H4 (cell line): ENCODE measurements at regions not wholly inside any gene's neighbourhood (a gene's known extent, or its start where the extent isn't known, plus 50 kb on each side); places are given as distances from the start of the nearest gene placed in this dataset.
"Not testable (repeated sequence)": the region's sequence is repeated elsewhere in the genome, so short reads cannot be mapped to it uniquely, and the experiment has no call there.

Experiments used
- DNase-seq: peaks from one replicate; pipeline ENCODE4 v3.0.0-alpha.2; 2015; ENCODE audit warnings: low spot score

DNA sequence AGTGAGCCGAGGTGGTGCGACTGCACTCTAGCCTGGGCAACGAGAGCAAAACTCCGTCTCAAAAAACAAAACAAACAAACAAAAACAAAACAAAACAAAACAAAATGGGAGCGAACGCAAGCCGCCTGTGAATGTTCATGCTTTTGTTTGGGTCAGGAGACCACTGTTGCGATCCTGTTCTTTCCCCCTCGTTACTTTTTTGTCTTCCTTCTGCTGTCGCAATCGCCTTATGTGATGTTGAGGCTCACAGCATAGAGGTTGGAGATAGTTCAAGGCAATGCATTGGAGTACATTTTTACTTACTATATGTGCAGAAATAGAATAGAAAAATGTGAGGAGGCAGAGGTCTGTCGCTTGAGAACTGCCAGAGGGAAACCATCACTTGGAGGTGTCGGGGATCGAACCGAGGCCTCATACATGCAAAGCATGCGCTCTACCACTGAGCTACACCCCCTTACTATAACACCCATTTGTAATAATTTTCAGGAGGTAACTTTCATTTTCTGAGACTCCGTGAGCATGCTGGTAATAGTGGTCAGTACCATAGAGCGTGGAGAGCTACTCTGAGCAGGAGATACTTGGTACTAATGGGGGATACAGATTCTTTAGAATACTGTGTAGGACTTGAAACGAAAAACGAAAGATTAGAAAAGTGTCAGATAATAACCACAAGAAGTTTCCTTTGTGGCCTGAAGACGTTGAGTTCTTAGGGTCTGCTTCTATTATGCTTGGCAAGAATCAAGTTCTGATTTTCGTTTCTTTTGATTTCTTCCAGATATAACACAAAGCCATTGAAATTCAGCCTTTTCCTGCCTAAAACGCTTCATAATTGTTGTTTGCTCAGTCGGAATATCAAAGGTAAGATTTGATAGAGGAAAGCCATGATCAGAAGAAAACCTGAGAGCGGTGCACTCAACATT lies 121.1 kb downstream of the TRIM27 start:
- DNase-seq: peak; percentile 83

GRCh38 chr6:28803337-28803709 lies 120.5 kb downstream of the TRIM27 start:
- DNase-seq: peak; percentile 21

- DNase-seq: peak; percentile 72
Measured at GRCh38 chr6:28807682-28808280, 116.0 kb downstream of the TRIM27 start.

DNA sequence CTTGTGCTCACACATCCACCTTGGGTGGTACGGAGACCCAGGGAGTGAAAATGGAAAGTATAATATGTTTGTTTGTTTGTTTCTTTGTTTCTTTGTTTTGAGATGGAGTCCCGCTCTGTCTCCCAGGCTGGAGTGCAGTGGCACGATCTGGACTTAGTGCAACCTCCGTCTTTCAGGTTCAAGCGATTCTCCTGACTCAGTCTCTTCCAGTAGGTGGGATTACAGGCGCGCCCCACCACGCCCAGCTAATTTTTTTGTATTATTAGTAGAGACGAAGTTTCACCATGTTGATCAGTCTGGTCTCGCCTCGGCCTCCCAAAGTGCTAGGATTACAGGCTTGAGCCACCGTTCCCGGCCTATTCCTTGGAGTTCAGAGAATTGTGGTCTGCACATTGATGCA lies 115.4 kb downstream of the TRIM27 start:
- no peak for DNase-seq

DNA sequence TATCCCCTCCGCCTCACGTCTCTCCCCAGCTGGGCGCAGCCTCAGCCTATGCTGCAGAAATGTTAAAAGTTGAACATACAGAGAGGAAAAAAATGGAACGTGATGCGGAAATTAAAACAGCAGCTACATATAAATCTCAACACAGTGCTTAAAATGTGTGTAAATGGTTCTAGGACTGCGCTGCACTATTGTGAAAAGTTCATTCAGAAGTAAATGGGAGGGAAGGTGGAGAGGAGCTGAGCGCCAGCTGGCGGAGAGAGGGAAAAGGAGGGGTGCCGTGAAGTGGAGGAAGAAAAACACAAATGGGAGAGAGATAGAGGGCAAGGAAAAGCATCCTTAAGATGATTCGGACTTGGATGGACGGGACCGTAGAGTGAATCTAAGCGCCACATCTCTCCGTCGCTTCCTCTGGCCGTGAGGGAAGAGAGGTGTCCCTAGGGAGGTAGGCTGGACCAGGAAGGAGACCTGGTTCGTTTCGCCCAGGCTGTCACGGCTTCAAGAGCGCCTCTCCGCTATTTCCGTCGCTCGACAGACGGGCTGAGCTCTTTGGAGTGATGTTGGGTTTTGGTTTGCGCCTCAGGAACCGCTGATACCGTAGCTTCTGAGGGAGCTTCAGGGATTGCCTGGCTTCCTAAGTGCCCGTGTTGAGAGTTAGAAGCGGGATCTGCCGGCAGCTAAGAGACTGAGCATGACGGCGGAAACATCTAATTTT lies 113.7 kb downstream of the TRIM27 start:
- DNase-seq: peak; percentile 44

DNA sequence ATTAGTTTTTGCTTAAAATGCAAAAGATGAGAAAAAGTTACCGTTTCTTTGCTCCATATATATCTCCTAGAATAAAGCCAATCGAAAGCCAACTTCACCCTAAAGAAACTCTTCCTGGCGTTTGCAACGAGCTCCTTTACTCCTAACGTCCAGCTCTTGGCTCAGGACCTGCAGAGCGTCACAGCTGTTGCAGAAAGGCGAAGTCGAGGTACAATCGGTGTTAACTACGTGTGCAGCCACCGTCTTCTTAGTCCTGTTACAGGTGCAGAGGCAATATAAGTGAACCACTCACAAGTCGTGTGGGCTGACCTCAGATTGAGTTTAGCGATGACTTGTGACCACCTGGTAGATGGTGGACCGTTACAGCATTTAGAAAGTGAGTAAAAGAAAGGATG lies 113.1 kb downstream of the TRIM27 start:
- DNase-seq: no peak

GRCh38 chr6:28811873-28812272 lies 111.9 kb downstream of the TRIM27 start:
- peak; percentile 50 for DNase-seq

DNA sequence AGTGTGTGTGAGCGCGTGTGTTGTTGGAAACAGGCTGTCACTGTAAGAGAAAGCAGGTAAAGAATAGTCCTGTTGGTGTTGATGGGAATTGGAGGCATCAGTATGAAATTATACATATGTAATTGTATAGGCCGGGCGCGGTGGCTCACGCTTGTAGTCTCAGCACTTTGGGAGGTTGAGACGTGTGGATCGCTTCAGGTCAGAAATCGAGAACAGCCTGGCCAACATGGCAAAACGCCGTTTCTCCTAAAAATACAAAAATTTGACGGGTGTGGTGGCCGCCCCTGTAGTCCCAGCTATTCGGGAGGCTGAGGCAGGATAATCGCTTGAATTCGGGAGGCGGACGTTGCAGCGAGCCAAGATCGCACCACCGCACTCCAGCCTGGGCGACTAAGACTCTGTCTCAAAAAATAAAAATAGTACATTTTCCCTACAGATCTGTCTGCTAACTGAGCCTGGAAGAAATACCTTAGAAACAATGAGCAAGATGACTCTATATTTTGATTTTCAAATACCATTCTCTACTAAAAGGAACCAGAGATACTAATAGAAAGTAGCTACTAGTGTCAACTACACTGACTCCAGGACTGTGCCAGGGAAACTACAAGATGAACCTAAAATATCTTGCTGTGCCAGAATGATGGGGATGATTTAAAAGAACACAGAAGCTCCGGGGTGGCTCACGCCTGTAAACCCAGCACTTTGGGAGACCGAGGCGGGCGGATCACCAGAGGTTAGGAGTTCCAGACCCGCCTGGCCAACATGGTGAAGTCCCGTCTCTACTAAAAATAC lies 110.8 kb downstream of the TRIM27 start:
- no peak for DNase-seq

- no peak for DNase-seq
Measured at GRCh38 chr6:28814032-28814976, 109.5 kb downstream of the TRIM27 start.

DNA sequence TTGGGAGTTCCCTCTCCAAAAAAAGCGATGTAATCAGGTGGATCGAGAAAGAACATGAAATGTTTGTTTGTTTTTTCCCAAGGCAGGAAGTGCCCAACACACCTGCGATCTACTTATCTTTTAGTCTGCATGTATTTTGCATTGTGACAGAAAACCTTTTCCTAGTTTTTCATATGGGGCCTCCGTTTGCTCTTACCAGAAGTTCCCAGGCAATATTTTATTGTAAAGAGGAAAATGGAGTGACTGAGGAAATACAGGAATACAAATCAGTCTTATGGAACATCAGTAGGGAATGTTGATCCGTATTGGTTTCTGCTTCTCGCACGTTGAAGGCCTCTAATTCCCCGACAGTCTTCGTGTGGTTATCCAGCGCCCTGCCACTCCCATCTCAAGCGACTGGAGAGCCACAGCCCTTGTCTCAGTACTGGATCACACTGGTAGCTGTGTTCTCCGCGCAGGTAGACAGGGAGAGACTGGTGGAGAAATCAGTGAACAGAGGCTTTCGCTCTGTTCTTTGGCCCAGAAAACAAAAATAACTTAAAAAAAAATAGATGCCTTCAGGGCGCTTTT lies 107.4 kb downstream of the TRIM27 start:
- DNase-seq: no peak

DNA sequence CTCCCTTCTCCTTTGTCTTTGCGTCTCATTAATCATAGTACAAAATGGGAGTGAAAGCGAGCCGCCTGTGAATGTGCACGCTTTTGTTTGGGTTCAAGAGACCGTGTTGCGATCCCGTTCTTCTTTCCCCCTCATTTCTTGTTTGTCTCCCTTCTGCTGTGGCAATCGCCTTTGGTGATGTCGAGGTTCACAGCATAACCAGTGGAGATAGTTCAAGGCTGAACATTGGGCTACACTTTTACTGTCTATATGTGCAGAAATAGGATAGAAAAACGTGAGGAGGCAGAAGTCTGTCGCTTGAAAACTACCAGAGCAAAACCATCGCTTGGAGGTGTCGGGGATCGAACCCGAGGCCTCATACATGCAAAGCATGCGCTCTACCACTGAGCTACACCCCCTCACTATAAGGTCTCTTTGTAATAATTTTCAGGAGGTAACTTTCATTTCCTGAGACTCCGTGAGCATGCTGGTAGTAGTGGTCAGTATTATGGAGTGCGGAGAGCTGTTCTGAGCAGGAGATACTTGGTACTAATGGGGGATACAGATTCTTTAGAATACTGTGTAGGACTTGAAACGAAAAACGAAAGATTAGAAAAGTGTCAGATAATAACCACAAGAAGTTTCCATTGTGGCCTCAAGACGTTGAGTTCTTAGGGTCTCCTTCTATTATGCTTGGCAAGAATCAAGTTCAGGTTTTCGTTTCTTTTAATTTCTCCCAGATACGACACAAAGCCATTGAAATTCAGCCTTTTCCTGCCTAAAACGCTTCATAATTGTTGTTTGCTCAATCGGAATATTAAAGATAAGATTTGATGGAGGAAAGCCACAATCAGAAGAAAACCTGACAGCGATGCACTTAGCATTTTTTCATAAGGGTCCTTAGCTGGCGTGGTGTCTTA lies 106.6 kb downstream of the TRIM27 start:
- DNase-seq: peak; percentile 80

GRCh38 chr6:28817808-28818145 lies 106.0 kb downstream of the TRIM27 start:
- DNase-seq: no peak

- DNase-seq: no peak
Measured at GRCh38 chr6:28824793-28825731, 98.7 kb downstream of the TRIM27 start.

DNA sequence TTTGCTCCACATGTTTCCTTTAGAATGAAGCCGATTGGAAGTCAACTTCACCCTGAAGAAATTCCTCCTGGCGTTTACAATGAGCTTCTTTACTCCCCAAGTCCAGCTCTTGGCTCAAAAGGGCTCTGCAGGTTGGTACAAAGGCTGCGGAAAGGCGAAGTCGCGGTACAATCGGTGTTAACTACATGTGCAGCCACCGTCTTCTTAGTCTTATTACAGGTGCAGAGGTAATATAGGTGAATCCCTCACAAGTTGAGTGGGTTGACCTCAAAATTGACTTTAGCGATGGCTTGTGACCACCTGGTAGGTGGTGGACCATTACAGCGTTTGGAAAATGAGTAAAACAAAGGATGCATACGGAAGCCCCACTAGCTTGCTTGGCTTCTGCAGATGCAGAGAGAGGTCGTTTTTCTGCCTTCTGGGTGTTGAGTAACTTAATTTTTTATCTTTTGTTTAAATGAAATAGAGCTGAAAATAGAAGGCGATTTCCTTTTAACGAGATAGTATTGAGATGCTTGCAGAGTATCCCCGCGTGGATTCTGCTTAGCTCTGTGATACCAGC lies 98.0 kb downstream of the TRIM27 start:
- DNase-seq: no peak

DNA sequence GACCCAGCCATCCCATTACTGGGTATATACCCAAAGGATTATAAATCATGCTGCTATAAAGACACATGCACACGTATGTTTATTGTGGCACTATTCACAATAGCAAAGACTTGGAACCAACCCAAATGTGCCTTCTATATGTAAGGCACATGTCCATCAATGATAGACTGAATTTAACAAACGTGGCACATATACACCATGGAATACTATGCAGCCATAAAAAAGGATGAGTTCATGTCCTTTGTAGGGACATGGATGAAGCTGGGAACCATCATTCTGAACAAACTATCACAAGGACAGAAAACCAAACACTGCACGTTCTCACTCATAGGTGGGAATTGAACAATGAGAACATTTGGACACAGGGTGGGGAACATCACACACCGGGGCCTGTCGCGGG lies 92.1 kb downstream of the TRIM27 start:
- DNase-seq: not testable (repeated sequence)

DNA sequence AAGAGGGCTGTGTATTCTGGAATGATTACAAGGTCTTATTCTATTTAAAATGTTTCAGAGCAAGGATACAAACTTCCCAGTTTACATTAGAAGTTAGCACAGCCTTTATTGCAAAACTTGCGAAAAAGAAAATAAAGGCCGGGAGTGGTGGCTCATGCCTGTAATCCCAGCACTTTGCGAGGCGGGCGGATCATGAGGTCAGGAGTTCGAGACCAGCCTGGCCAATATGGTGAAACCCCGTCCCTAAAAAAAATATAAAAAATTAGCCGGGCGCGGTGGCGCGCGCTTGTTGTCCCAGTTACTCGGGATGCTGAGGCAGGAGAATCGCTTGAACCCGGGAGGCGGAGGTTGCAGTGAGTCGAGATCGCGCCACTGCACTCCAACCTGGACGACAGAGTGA lies 87.1 kb downstream of the TRIM27 start:
- not testable (repeated sequence) for DNase-seq

- peak; percentile 59 for DNase-seq
Measured at GRCh38 chr6:28838289-28838633, 85.5 kb downstream of the TRIM27 start.
